Posterior cingulate gyrus (tissue), 11 donors: ENCODE measurements at regions not wholly inside any gene's neighbourhood (a gene's known extent, or its start where the extent isn't known, plus 50 kb on each side); places are given as distances from the start of the nearest gene placed in this dataset.
"Not testable (repeated sequence)": the region's sequence is repeated elsewhere in the genome, so short reads cannot be mapped to it uniquely, and the experiment has no call there.

ENCODE experiments used
- DNase-seq, 10 donors: peaks; one replicate each; pipeline versions ENCODE4 v3.0.0 to v3.0.0-alpha.2; 2020 to 2021; ENCODE audit warnings: mixed read lengths in 3 of 10
- intact Hi-C: fragments of 100-400 bp; cut with DNase I; formaldehyde crosslinking; loops from one replicate; pipeline ENCODE4 v1.15.1; 2023

DNA sequence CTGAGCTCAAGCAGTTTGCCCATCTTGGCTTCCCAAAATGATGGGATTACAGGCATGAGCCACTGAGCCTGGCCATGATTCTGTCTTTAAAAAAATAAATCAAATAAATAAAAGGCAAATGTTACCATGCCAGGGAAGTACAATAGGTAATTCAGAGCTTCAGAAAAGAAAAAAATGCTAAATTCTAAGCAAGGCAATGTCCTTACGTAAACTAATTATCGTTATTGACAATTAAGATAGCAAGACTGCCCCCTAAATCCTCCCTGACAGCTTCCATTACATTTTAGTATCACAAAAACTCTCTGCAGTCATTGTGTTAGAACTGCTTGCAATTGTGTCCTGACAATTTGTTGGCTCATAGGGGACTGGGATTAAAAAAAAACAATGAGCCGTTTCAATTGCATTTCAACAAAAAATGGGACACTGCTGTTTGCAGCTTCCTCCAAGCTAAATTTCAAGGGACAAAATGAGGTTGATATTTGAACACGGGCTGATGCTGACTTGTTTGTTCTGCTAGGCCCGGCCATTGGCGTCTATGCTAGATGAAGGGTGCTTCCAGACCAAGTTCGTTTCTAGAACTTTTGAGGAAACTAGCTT, 88.9 kb downstream of the MOGAT1 start:
- intact Hi-C loops = no loop called here
- no peak for DNase-seq

DNA sequence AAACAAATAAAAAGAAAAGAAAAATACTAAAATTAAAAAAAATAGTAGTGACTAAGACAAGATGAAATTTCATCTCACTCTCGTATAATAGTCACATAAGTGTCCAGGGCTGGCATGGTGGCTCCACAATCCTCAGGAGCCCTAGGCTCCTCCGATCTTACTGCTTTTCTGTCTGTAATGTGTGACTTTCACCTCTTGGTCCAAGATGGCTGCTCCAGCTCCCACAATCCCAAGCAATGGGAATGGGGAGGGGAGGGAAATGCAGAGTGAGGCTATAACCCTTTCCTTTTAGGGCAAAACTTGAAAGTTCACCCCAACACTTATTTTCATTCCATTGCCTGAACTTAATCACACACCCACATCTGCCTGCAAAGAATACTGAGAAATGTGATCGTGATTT, 90.4 kb downstream of the MOGAT1 start:
- intact Hi-C loops = no loop called here
- DNase-seq = no peak

DNA sequence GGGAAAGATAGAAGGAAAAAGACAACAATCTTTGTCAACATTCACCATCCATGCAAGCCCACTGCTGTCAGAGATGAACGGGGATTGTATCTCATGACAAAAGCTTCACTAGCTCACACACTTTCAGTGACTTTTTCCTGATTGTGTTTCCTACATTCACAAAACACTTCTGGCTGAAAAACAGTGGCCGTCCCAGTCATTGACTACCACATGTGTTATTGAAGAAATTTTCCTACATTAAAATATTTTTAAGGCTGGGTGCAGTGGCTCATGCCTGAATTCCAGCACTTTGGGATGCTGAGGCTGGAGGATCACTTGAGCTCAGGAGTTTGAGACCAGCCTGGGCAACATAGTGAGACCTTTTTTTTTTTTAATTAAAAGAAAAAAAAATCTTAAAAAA, 90.9 kb downstream of the MOGAT1 start:
- DNase-seq = no peak
- intact Hi-C loops = no loop called here

DNA sequence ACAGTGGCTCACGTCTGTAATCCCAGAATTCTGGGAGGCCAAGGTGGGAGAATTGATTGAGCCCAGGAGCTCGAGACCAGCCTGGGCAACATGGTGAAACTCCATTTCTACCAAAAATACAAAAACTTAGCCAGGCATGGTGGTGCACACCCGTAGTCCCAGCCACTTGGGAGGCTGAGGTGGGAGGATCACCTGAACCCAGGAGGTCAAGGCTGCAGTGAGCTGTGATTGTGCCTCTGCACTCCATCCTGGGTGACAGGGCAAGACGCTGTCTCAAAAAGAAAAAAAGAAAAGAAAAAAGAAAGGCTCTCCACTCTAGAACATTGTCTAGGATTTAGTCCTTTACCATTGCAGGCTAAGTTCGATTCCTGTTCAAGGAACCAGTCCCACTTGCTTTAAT, 94.4 kb downstream of the MOGAT1 start:
- DNase-seq, intact Hi-C loops: not testable (repeated sequence)

DNA sequence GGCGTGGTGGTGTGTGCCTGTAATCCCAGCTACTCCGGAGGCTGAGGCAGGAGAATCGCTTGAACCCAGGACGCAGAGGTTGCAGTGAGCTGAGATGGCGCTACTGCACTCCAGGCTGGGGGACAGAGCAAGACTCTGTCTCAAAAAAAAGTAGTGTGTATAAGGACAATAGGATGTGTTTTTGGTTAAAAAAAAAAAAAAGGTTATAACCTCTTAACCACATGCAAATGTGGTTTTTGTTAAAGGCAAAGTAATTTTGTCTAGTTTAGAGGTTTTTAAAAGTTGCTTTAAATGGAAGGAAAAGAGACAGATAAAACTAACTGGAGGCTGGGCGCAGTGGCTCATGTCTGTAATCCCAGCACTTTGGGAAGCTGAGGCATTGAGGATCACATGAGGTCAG, 92.8 kb upstream of the ACSL3 start:
- intact Hi-C loops, DNase-seq: not testable (repeated sequence)

DNA sequence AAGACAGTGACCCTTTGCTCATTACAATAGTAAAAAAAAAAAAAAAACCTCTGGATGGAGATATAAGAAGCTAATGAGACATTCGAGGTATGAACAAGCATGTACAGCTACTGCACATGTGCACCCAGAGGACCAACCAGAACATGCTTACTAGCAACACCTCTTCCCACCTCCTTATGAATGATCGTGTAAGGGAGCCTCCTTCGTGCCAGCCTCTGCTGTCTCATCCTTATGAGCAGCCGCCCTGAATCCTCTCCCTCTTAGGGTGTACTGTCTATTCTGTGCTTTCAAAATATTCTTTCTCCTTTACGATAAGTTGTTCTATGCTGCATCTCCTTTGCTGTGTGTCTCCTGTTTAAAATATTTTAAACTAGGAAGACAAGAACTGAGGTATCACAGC, 91.4 kb upstream of the ACSL3 start:
- intact Hi-C loops = no loop called here
- no peak for DNase-seq

DNA sequence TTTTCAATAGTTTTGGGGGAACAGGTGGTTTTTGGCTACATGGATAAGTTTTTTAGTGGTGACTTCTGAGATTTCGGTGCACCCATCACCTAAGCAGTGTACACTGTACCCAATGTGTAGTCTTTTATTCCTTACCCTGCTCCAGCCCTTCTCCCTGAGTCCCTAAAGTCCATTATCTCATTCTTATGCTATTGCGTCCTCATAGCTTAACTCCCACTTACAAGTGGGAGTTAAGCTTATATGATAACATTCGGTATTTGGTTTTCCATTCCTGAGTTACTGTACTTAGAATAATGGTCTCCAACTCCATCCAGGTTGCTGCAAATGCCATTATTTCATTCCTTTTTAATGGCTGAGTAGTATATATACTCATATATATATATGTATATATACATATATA, 90.9 kb upstream of the ACSL3 start:
- no peak for DNase-seq
- intact Hi-C loops = no loop called here

DNA sequence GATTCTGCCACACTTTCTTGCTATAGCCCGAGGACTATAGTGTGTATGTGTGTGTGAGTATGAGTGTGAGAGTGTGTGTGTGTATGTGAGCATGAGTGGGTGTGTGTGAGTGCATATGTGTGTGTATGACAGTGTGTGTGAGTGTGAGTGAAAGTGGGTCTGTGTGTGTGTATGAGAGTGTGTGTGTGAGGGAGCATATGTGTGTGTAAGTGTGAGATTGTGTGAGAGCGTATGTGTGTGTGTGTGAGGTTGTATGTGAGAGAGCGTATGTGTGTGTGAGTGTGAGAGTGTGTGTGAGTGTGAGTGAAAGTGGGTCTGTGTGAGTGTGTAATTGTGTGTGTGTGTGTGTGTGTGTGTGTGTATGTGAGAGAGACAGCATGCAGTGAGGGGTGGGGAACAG, 89.0 kb upstream of the ACSL3 start:
- intact Hi-C loops = no loop called here
- DNase-seq = no peak

DNA sequence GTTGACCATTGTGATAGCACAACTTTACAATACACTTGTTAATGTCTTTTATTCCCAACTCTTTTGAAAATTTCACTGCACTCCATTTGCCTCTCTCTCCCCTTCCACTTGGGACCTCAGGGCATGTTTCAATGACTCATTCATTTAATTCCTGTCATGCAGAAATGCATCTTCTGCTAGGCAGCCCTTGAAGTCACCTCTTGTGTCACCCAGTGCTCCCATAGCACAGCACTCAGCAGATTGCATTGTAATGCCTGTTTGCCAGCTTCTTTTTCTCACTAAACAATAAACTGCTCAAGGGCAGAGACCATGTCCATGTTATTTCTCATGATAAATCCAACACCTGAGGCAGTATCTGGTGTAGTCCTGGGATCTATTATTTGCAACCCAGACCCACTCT, 85.9 kb upstream of the ACSL3 start:
- intact Hi-C loops = no loop called here
- DNase-seq = no peak

DNA sequence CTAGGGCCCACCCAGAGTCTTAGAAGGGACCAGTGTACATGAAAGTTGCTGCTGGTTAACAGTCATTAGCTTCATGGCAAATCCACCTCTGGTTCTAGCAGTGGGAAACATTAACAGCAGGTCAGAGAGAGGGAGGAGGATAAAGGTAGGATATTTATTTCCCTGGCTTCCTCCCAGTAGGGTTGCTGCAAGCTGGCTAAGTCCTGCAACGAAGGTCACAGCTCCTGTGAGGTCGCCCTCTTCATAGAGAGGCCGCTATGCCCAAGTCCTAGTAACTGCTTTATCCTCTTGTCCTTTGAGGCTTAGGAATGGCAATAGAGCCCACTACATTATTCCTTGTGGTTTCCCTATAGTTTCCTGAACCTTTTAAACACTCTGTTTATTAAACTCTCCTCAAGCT, 84.0 kb upstream of the ACSL3 start:
- intact Hi-C loops = no loop called here
- no peak for DNase-seq

DNA sequence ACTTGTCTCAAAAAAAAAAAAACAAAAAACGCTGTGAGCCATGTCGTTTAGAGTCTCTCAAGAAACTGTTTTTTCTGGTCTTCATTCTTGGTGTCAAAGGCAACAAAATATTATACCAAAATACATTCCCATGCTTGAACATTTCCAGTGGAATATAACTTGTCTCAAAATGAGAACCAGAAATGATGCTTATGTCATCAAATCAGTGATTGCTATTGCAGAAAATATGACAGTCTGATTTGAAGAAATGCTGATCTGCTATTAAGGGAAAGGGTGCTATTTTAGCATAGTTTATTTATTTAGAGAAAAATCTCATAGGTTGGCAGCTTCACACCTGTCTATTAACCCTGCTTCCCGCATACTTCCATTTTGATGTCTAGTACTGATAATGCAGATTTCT, 82.4 kb upstream of the ACSL3 start:
- intact Hi-C loops = no loop called here
- no peak for DNase-seq

DNA sequence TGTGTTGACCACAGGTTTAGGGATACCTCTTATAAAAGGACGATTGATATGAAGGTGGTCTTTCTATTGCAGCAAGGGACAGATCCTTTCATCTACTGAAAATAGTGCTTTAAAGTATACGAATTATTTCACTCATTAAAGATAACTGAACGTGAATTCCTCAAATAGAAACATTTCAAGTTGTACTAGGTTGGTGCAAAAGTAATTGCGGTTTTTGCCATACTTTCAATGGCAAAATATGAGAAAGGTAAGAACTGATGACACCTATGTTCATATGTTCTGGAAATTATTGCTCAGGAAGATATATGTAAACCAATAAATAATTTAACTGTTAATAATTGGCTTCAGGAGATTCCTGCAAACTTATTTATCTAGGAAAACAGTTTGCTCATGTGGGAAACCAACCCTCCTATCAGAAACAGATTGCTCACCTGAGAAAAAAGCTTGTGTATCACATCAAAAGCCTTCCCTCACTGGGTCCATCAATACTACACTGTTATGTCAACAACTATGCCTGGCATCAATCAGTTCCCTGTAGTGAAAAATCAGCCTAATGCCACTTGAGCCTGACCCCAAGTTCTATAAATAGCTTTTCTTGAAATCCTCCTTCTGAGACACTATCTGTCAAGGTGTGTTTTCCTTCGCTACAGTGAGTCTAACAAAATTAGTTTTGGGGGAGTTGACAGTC, 81.5 kb upstream of the ACSL3 start:
- intact Hi-C loops = no loop called here
- no peak for DNase-seq

DNA sequence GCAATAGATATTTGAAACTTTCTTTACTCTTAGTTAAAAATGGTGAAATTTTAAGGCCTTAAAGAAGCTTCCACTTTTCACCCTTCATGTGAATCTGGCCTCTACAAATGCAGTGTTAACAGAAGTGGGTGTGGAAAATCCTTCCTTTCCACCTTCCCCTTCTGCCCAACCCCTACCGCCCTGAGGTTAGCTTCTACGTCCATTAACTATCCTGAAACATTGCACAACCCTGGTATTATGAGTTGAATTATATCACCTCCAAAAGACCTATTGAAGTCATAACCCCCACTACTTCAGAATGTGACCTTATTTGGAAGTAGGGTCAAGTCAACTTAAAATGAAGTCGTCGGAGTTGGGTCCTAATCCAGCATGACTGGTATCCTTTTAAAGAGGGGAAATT, 80.8 kb upstream of the ACSL3 start:
- intact Hi-C loops = no loop called here

DNA sequence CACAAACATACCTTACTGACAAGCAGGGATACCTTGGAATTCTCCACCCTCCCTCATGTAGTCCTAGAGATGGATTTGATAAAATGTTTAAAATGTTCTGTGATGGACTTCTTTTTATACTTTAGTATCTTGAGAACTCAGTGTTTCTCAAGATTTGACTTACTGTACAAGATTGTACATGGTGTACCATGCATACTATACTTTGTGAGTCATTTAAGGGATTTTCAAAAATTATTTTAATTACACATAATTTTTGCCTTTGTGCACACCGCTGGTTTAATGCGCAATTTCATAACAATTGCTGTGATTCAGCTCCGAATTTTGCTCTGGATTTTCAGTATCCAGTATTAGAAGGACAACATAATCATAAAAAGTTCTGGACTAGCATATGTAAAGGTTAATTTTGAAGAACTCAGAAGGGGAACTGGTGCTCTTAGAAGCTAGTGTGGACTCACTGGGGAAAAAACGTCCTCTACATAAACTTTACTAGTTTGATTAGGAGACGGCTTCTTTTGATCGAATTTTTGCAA, 78.6 kb upstream of the ACSL3 start:
- intact Hi-C loops = no loop called here
- no peak for DNase-seq

More for the DNA sequence above, 80.8 kb upstream of the ACSL3 start:
- no peak for DNase-seq

DNA sequence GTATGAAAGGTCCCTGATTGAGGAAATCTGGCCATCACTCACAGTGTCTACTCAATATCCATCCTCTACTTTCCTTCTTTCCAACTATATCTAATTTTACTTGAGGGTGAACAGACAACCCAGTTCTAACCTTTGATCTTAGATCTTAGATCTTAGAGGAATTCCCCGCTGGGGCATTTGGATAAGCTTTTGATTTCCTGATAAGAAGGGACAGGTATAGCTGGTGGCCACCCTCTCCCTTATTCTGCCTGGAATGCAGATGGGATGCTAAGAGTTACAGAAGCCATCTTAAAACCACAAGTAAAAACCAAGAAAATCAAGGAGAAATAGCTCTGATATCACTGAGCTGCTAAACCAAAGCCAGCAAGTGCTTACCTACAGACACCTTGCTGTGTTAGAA, 77.2 kb upstream of the ACSL3 start:
- no peak for DNase-seq
- intact Hi-C loops = no loop called here

DNA sequence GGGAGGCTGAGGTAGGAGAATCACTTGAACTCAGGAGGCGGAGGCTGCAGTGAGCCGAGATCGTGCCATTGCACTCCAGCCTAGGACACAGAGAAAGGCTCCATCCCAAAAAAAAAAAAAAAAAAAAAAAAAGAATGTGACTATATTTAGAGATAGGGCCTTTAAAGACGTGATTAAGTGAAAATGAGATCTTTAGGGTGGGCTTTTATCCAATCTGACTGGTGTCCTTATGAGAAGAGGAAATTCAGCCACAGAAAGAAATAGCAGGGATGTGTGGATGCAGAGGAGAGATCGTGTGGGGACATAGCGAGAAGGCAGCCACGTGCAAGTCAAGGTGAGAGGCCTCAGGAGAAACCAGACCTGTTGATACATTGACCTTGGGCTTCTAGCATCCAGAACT, 69.9 kb upstream of the ACSL3 start:
- intact Hi-C loops = loop anchor here (10.0 kb wide), 1 partner anchor 114 kb away; no protein-coding TSS in a partner anchor

DNA sequence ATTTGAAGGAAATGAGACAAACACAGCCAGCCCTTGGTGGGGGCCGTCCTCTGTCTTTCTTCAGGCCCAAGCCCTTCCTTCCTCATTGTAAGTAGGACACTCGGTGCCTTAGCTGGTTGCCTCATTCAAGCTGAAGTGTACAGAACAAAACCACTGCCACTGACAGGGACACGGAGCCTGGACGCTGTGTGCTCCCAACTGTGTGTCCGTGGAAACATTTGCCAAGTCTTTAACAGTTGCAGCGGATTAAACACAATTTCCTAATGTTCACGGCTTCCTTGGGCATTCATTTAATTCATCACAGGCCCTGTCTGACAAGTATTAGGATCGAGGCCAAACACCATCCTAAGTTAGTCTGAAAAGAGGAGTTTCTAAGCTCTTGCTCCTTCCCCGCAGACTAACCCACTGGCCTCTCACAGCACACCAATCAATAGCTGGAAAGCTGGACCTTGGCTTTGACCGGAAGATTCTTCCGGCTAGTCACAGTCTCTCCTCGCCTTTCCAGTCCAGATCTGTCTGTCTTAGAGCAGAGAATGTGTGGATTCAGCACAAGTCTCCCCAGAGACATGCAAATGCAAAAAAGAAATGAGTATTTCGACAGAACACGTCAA, 68.7 kb upstream of the ACSL3 start:
- DNase-seq = peak in 9 of 10 donors; percentile 14 to 86 (median 39)
- intact Hi-C loops = loop anchor here (10.0 kb wide), 1 partner anchor 113 kb away; no protein-coding TSS in a partner anchor

More for the DNA sequence above, 69.9 kb upstream of the ACSL3 start:
- no peak for DNase-seq

DNA sequence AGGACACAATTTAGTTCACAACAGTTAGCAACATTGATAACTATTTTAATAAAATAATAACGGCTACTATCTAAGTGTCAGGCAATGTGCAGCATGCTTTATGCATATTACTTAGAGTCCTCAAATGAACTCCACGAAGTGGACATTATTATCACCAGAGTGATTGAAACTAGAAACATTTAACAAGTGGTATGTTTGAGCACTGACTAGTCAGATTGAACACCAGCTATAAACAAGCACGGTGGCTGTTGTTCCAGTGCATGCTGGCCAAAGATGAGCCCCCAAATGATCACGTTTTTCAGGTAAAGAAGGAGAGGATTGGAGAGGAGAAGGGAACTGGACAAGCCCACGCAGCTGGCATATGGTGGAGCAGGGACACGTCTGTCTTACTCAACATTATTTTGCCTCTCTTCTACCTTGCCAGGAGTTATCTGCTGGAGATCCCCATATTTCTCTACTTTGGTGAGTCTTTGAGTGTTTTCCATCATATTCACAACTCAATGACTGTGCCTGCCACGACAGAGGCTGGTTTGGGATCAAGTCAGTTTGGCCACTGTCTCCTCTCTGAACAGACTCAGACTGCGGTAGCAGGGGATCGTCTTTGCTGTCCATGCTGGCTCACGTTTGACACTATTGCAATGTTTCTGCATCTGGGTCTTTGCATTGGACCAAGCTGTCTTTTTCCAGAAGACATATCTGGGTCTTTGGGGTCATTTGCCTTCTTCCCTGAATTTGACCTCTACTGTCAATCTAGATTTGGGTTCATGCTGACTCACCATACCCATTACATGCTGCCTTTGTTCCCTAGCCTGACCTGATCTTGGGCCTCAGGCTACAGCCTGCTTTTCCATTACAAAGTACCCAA, 66.0 kb upstream of the ACSL3 start:
- intact Hi-C loops = loop anchor here (10.0 kb wide), 1 partner anchor 110 kb away; no protein-coding TSS in a partner anchor
- no peak for DNase-seq

DNA sequence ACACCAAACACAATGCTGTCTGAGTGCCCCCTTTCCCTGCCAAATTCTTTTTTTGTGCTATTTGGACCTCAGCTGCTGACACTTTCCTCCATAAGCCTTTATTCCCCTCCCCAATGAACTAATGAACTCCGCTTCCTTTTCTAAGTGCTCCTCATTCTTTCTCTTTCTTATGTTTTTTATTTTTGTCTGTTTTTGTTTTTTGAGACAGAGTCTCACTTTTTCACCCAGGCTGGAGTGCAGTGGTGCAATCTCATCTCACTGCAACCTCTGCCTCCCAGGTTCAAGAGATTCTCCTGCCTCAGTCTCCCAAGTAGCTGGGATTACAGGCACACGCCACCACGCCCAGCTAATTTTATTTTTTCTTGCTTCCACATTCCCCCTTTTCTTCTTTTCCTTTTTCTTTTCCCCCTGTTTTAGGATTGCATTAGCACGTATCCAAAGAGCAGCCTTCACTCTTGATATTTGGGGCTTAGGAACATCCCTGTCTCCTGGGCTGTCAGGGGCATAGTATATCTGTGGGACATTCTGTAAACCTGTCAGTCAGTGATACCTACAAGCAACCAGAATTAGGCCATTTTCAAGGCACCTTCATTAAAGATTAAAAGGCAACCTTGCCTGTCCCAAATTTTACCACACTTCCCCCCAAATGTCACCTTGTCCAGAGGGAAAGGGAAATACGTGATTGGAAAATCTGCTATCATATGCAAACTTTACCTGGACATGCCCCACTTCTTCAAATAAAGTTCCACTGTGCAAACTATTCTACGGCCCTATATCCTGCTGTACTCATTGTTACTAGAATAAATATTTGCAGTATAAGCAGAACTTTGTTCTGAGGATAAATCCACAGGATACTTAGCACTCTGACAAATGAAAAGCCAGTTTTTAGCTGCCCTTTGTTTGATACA, 65.1 kb upstream of the ACSL3 start:
- intact Hi-C loops = loop anchor here (10.0 kb wide), 1 partner anchor 109 kb away; no protein-coding TSS in a partner anchor
- no peak for DNase-seq
